Sigmoid colon (tissue), 3 donors: ENCODE measurements at regions not wholly inside any gene's neighbourhood (a gene's known extent, or its start where the extent isn't known, plus 50 kb on each side); places are given as distances from the start of the nearest gene placed in this dataset.

Source experiments
- POLR2A ChIP-seq, 2 donors: fragments of 450-650 bp; IDR thresholded peaks; one replicate each; pipeline ENCODE4 v1.6.1; 2016; ENCODE audit warnings: antibody characterized with exemption in 2 of 2, mild to moderate bottlenecking in 2 of 2, moderate library complexity in 2 of 2
- TF ChIP-seq, protein P1 (sequence below), 4 experiments: fragments of 450-650 bp in 3 of 4; fragments of 200-600 bp in 1 of 4; IDR thresholded peaks; one replicate each; pipeline ENCODE4 v1.5.1; 2016 to 2019; ENCODE audit warnings: antibody characterized with exemption in 4 of 4, mild to moderate bottlenecking in 3 of 4, moderate library complexity in 2 of 4

DNA sequence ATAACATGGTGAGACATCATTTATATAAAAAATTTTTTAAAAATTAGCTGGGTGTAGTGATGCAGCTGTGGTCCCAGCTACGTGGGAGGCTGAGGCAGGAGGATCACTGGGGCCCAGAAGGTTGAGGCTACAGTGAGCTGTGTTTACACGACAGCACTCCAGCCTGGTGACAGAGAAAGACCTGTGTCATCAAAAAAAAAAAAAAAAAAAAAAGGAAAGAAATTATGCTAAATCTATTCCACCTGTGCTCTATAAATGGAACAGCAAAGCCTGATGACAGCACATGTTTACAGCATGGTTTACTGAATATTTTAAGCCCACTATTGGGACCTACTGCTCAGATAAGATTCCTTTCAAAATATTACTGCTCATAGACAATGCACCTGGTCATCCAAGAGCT, 217.6 kb downstream of the PRDM2 start:
- TF ChIP-seq, protein P1, sequence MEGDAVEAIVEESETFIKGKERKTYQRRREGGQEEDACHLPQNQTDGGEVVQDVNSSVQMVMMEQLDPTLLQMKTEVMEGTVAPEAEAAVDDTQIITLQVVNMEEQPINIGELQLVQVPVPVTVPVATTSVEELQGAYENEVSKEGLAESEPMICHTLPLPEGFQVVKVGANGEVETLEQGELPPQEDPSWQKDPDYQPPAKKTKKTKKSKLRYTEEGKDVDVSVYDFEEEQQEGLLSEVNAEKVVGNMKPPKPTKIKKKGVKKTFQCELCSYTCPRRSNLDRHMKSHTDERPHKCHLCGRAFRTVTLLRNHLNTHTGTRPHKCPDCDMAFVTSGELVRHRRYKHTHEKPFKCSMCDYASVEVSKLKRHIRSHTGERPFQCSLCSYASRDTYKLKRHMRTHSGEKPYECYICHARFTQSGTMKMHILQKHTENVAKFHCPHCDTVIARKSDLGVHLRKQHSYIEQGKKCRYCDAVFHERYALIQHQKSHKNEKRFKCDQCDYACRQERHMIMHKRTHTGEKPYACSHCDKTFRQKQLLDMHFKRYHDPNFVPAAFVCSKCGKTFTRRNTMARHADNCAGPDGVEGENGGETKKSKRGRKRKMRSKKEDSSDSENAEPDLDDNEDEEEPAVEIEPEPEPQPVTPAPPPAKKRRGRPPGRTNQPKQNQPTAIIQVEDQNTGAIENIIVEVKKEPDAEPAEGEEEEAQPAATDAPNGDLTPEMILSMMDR (IDR thresholded peaks at IDR 0.05) = no peak
- TF ChIP-seq POLR2A (IDR thresholded peaks at IDR 0.05) = no peak
